Caco-2 (cell line): ENCODE measurements at regions not wholly inside any gene's neighbourhood (a gene's known extent, or its start where the extent isn't known, plus 50 kb on each side); places are given as distances from the start of the nearest gene placed in this dataset.

Source experiments
- BruUV-seq: library from RNA; stranded (reverse); fragments of 400-500 nt; replicated peaks from 2 replicates; lab custom pipeline; 2021; lab: Mats Ljungman, UMichigan
- CTCF ChIA-PET: fragments of 300-600 bp; sonication (Branson Sonifier 250); formaldehyde crosslinking; loops from one replicate; lab custom pipeline; 2022; ENCODE audit warnings: antibody characterized with exemption; lab: Charles Lee
- POLR2A ChIA-PET: fragments of 300-600 bp; sonication (Branson Sonifier 250); formaldehyde crosslinking; loops from one replicate; lab custom pipeline; 2022; ENCODE audit warnings: antibody characterized with exemption; lab: Charles Lee
- DNase-seq, 2 experiments: peaks; one replicate each; pipeline versions ENCODE4 v3.0.0 to v3.0.0-alpha.2; 2020 to 2022
- H3K27me3 ChIP-seq: replicated peaks from 2 replicates; pipeline ENCODE4 v1.6.0; 2011; ENCODE audit warnings: low read length; ENCODE audit not compliant: control insufficient read depth, insufficient read depth
- H3K36me3 ChIP-seq: 2 replicates; pipeline ENCODE4 v1.5.1; 2011; ENCODE audit warnings: low read length; ENCODE audit not compliant: control insufficient read depth, insufficient read depth
- H3K4me1 ChIP-seq: fragments of 250-450 bp; sonication (Bioruptor Pico); 2 replicates; pipeline ENCODE4 v1.5.1; 2020; ENCODE audit warnings: mild to moderate bottlenecking
- H3K4me3 ChIP-seq: 2 replicates; pipeline ENCODE4 v1.5.1; 2011; ENCODE audit warnings: low read depth, mild to moderate bottlenecking, control low read depth, low read length
- H3K9me3 ChIP-seq: fragments of 250-450 bp; sonication (Bioruptor Pico); 2 replicates; pipeline ENCODE4 v1.5.1; 2020; ENCODE audit warnings: mild to moderate bottlenecking, moderate library complexity
- H3K27ac Mint-ChIP-seq: one replicate; pipeline ENCODE4 v1.8.0; 2022; ENCODE audit warnings: mixed read lengths; ENCODE audit not compliant: unreplicated experiment
- H3K27me3 Mint-ChIP-seq: one replicate; pipeline ENCODE4 v1.8.0; 2022; ENCODE audit warnings: mixed read lengths; ENCODE audit not compliant: insufficient read depth, unreplicated experiment
- H3K36me3 Mint-ChIP-seq: one replicate; pipeline ENCODE4 v1.8.0; 2022; ENCODE audit warnings: mild to moderate bottlenecking, mixed read lengths; ENCODE audit not compliant: insufficient read depth, unreplicated experiment
- H3K4me1 Mint-ChIP-seq: one replicate; pipeline ENCODE4 v1.8.0; 2022; ENCODE audit warnings: low read depth, mixed read lengths; ENCODE audit not compliant: unreplicated experiment
- H3K4me3 Mint-ChIP-seq: one replicate; pipeline ENCODE4 v1.8.0; 2022; ENCODE audit warnings: mild to moderate bottlenecking, moderate library complexity, mixed read lengths; ENCODE audit not compliant: unreplicated experiment
- H3K9me3 Mint-ChIP-seq: one replicate; pipeline ENCODE4 v1.8.0; 2022; ENCODE audit warnings: mixed read lengths; ENCODE audit not compliant: unreplicated experiment
- CTCF ChIP-seq, 2 experiments: fragments of 200-600 bp in 1 of 2; IDR thresholded peaks; 1 replicate in 1 of 2; 2 replicates in 1 of 2; pipeline versions ENCODE4 v1.5.1 to v1.8.0; 2011 to 2022; ENCODE audit warnings: antibody characterized with exemption in 1 of 2, control low read depth in 1 of 2, inconsistent platforms in 1 of 2, low read depth in 1 of 2, low read length in 1 of 2, mild to moderate bottlenecking in 1 of 2, moderate library complexity in 1 of 2; ENCODE audit not compliant: insufficient read depth in 1 of 2, severe bottlenecking in 1 of 2, unreplicated experiment in 1 of 2
- intact Hi-C: fragments of 100-400 bp; cut with micrococcal nuclease; formaldehyde crosslinking; loops from one replicate; pipeline ENCODE4 v1.10.0; 2022; ENCODE audit not compliant: unreplicated experiment

GRCh38 chr12:78519422-78519821, 345.2 kb upstream of the SYT1 start:
- intact Hi-C loops = no loop called here
- BruUV-seq = no TSS peak
- no peaks in the 10 kb centered on the region for H3K27me3 ChIP-seq

GRCh38 chr12:78530100-78530765, 334.3 kb upstream of the SYT1 start:
- Mint-ChIP-seq H3K4me3 (no peak overlapping the region), H3K27me3 (peaks cover under 1% of the 10 kb centered on the region), H3K4me1 (no peaks in the 10 kb centered on the region), H3K27ac (no peak overlapping the region), H3K36me3 (no peaks in the 10 kb centered on the region), H3K9me3 (no peaks in the 10 kb centered on the region)
- H3K4me1 ChIP-seq = no peaks in the 10 kb centered on the region
- no peak overlapping the region for H3K4me3 ChIP-seq
- POLR2A ChIA-PET = no interaction called here
- BruUV-seq = no TSS peak
- H3K27me3 ChIP-seq = no peaks in the 10 kb centered on the region
- H3K36me3 ChIP-seq = no peaks in the 10 kb centered on the region
- CTCF ChIA-PET = no interaction called here
- no peak for DNase-seq
- H3K9me3 ChIP-seq = no peaks in the 10 kb centered on the region
- intact Hi-C loops = no loop called here
- no peak for TF ChIP-seq CTCF (IDR thresholded peaks at IDR 0.05; ENCODE audit: insufficient read depth in 1 of 2, low read depth in 1 of 2, low read length in 1 of 2, severe bottlenecking in 1 of 2, unreplicated experiment in 1 of 2)

More at GRCh38 chr12:78519422-78519821, 345.2 kb upstream of the SYT1 start:
- Histone ChIP-seq H3K4me3 (no peak overlapping the region), H3K4me1 (no peaks in the 10 kb centered on the region), H3K9me3 (no peaks in the 10 kb centered on the region), H3K36me3 (no peaks in the 10 kb centered on the region)
- Mint-ChIP-seq H3K4me1 (no peaks in the 10 kb centered on the region), H3K9me3 (no peaks in the 10 kb centered on the region), H3K4me3 (no peak overlapping the region), H3K27ac (no peak overlapping the region), H3K27me3 (no peaks in the 10 kb centered on the region), H3K36me3 (no peaks in the 10 kb centered on the region)
- POLR2A ChIA-PET = no interaction called here
- no peak for DNase-seq
- no peak for TF ChIP-seq CTCF (IDR thresholded peaks at IDR 0.05; ENCODE audit: insufficient read depth in 1 of 2, low read depth in 1 of 2, low read length in 1 of 2, severe bottlenecking in 1 of 2, unreplicated experiment in 1 of 2)
- CTCF ChIA-PET = no interaction called here

GRCh38 chr12:78531831-78532458, 332.6 kb upstream of the SYT1 start:
- Histone ChIP-seq H3K27me3 (no peaks in the 10 kb centered on the region), H3K9me3 (no peaks in the 10 kb centered on the region), H3K36me3 (no peaks in the 10 kb centered on the region), H3K4me3 (no peak overlapping the region), H3K4me1 (no peaks in the 10 kb centered on the region)
- Mint-ChIP-seq H3K36me3 (no peaks in the 10 kb centered on the region), H3K27me3 (peaks cover 3% of the 10 kb centered on the region), H3K27ac (no peak overlapping the region), H3K9me3 (no peaks in the 10 kb centered on the region), H3K4me1 (no peaks in the 10 kb centered on the region), H3K4me3 (no peak overlapping the region)
- no peak for DNase-seq
- ChIA-PET POLR2A (no interaction called here), CTCF (no interaction called here)
- intact Hi-C loops = no loop called here
- no TSS peak for BruUV-seq
- TF ChIP-seq CTCF (IDR thresholded peaks at IDR 0.05; ENCODE audit: insufficient read depth in 1 of 2, low read depth in 1 of 2, low read length in 1 of 2, severe bottlenecking in 1 of 2, unreplicated experiment in 1 of 2) = no peak
